HL-60 (cell line): ENCODE measurements at regions not wholly inside any gene's neighbourhood (a gene's known extent, or its start where the extent isn't known, plus 50 kb on each side); places are given as distances from the start of the nearest gene placed in this dataset.
"Not testable (repeated sequence)": the region's sequence is repeated elsewhere in the genome, so short reads cannot be mapped to it uniquely, and the experiment has no call there.

ENCODE experiments used
- DNase-seq, 2 experiments: peaks; one replicate each; pipeline ENCODE4 v3.0.0-alpha.2; 2010 to 2020; ENCODE audit warnings: low read depth in 1 of 2, low spot score in 1 of 2
- H3K27ac ChIP-seq: fragments of 250-450 bp; sonication (Bioruptor Pico); replicated peaks from 2 replicates; pipeline ENCODE4 v1.5.1; 2020; ENCODE audit warnings: mild to moderate bottlenecking, moderate library complexity
- H3K27me3 ChIP-seq: fragments of 250-450 bp; sonication (Bioruptor Pico); 2 replicates; pipeline ENCODE4 v1.5.1; 2021; ENCODE audit warnings: mild to moderate bottlenecking, moderate library complexity; ENCODE audit not compliant: insufficient read depth, poor library complexity, severe bottlenecking
- H3K4me3 ChIP-seq: replicated peaks from 2 replicates; pipeline ENCODE4 v1.5.1; 2011; ENCODE audit warnings: mild to moderate bottlenecking, control low read depth, low read length; ENCODE audit not compliant: insufficient read depth
- CTCF ChIP-seq: IDR thresholded peaks from one replicate; pipeline ENCODE4 v1.5.1; 2011; ENCODE audit warnings: low read length, control low read depth, inconsistent platforms; ENCODE audit not compliant: insufficient read depth
- GABPA ChIP-seq: IDR thresholded peaks from 2 replicates; pipeline ENCODE4 v1.6.1; 2012; ENCODE audit warnings: low read depth
- POLR2AphosphoS5 ChIP-seq: IDR thresholded peaks from 2 replicates; pipeline ENCODE4 v1.6.1; 2012; ENCODE audit warnings: low read depth
- REST ChIP-seq: IDR thresholded peaks from 2 replicates; pipeline ENCODE4 v1.6.1; 2012; ENCODE audit warnings: low read depth; ENCODE audit not compliant: insufficient replicate concordance
- SPI1 ChIP-seq: IDR thresholded peaks from 2 replicates; pipeline ENCODE4 v1.6.1; 2012; ENCODE audit warnings: low read depth, mild to moderate bottlenecking, borderline replicate concordance

- no peak overlapping the region for H3K4me3 ChIP-seq
- TF ChIP-seq REST: no peak
- DNase-seq: no peak
- no peaks in the 10 kb centered on the region for H3K27me3 ChIP-seq
- no peak overlapping the region for H3K27ac ChIP-seq
These were observed 120.6 kb downstream of the FCRL5 start for GRCh38 chr1:157431751-157432150.

- Histone ChIP-seq H3K27me3 (no peaks in the 10 kb centered on the region), H3K4me3 (no peak overlapping the region), H3K27ac (no peak overlapping the region)
- DNase-seq: no peak
- TF ChIP-seq POLR2AphosphoS5: no peak
- TF ChIP-seq GABPA: no peak
- no peak for TF ChIP-seq SPI1
- no peak for TF ChIP-seq CTCF
- no peak for TF ChIP-seq REST
These were observed 122.6 kb downstream of the FCRL5 start for GRCh38 chr1:157429601-157430240.

- H3K27ac ChIP-seq, DNase-seq, H3K4me3 ChIP-seq, H3K27me3 ChIP-seq: not testable (repeated sequence)
These were observed 128.6 kb downstream of the FCRL5 start for GRCh38 chr1:157423764-157424163.

- no peak overlapping the region for H3K27ac ChIP-seq
- H3K4me3 ChIP-seq: no peak overlapping the region
- DNase-seq: no peak
- H3K27me3 ChIP-seq: no peaks in the 10 kb centered on the region
- TF ChIP-seq CTCF: no peak
- TF ChIP-seq GABPA: no peak
- TF ChIP-seq POLR2AphosphoS5: no peak
- TF ChIP-seq SPI1: no peak
- TF ChIP-seq REST: no peak
These were observed 132.3 kb downstream of the FCRL5 start for GRCh38 chr1:157419845-157420542.
